ENCODE measurements at regions not wholly inside any gene's neighbourhood (a gene's known extent, or its start where the extent isn't known, plus 50 kb on each side); places are given as distances from the start of the nearest gene placed in this dataset.

DNA sequence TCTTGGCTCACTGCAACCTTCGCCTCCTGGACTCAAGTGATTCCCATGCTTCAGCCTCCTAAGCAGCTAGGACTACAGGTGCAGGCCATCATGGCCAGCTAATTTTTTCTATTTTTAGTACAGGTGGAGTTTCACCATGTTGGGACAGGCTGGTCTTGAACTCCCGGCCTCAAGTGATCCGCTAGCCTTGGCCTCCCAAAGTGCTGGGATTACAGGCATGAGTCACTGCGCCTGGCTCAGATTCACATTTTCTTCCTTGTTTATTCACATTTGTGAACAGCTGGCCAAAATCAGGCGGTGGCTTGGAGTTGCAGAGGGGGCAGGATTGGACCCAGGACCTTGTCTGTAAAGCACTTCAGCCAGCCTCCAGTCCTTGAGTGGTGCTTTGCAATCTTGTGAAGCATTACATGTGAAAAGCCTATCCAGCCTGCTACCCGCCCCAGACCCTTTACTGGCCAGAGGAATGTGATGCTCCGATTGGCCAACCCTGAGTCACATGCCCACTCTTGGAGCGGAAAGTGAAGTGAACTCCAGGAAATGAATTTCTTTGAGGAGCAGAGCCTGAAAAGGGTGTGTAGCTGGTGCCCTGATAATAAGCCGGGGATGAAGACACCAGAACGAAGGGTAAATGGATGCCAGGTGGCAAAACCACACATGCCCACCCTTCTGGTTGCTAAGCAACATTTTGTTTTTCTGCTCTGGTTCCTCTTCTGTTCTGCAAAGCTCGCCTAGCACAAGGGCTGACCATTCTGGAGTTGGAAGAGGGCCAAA, 62.6 kb upstream of the PTPRJ start:
- ChIA-PET CTCF (ENCODE audit: low intra/inter-chr PET ratio, low total read pairs) (no interaction called here), POLR2A (no interaction called here)
- 51% methylated on average over 8 of the region's 11 CpGs for WGBS (ENCODE audit: low lambda C conversion rate)
- no peak overlapping the region for H3K27ac ChIP-seq (ENCODE audit: extremely low read length, insufficient read depth, low read length)
- H4K20me1 ChIP-seq (ENCODE audit: insufficient read depth, low read length): no peaks in the 10 kb centered on the region
- in situ Hi-C loops (cut with HindIII; ENCODE audit: extremely low pct_ligation_motif_present, low pct_unique_long_range_greater_than_20kb): no loop called here
- H3K27me3 ChIP-seq (ENCODE audit: control insufficient read depth in 1 of 2, insufficient read depth in 2 of 2, low read length in 2 of 2): peaks cover 0 to 3% of the 10 kb centered on the region in 2 experiments; a peak in 1 of 5 replicates
- no peak for TF ChIP-seq ZNF329 (CRISPR knock-in tag; IDR thresholded peaks at IDR 0.05; ENCODE audit: low read depth)
- 0 out of 2 replicates have a peak, but pooled peaks have one; percentile 22 for TF ChIP-seq ZMYM4 (CRISPR knock-in tag; IDR thresholded peaks at IDR 0.05)
- TF ChIP-seq NFYB (CRISPR knock-in tag; IDR thresholded peaks at IDR 0.05): peak; percentile 37; the same call in 1 of the 2 replicates
- TF ChIP-seq ZNF652 (CRISPR knock-in tag; IDR thresholded peaks at IDR 0.05; ENCODE audit: borderline replicate concordance, low read depth): peak; percentile 65; the same call in 1 of the 2 replicates
- 0 out of 2 replicates have a peak, but pooled peaks have one; percentile 18 for TF ChIP-seq GABPB1 (CRISPR knock-in tag; IDR thresholded peaks at IDR 0.05)
- TF ChIP-seq REL (CRISPR knock-in tag; conservative IDR thresholded peaks at IDR 0.05): no peak
- peak; percentile 78 for TF ChIP-seq NFYC (CRISPR knock-in tag; IDR thresholded peaks at IDR 0.05)
- TF ChIP-seq, protein P1, sequence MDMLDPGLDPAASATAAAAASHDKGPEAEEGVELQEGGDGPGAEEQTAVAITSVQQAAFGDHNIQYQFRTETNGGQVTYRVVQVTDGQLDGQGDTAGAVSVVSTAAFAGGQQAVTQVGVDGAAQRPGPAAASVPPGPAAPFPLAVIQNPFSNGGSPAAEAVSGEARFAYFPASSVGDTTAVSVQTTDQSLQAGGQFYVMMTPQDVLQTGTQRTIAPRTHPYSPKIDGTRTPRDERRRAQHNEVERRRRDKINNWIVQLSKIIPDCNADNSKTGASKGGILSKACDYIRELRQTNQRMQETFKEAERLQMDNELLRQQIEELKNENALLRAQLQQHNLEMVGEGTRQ (IDR thresholded peaks at IDR 0.05; ENCODE audit: low read depth, low read length): peak; percentile 81
- TF ChIP-seq, protein P1 (CRISPR knock-in tag; IDR thresholded peaks at IDR 0.05; ENCODE audit: borderline replicate concordance): peak; percentile 86; the same call in 1 of the 2 replicates
- TF ChIP-seq, protein P2, sequence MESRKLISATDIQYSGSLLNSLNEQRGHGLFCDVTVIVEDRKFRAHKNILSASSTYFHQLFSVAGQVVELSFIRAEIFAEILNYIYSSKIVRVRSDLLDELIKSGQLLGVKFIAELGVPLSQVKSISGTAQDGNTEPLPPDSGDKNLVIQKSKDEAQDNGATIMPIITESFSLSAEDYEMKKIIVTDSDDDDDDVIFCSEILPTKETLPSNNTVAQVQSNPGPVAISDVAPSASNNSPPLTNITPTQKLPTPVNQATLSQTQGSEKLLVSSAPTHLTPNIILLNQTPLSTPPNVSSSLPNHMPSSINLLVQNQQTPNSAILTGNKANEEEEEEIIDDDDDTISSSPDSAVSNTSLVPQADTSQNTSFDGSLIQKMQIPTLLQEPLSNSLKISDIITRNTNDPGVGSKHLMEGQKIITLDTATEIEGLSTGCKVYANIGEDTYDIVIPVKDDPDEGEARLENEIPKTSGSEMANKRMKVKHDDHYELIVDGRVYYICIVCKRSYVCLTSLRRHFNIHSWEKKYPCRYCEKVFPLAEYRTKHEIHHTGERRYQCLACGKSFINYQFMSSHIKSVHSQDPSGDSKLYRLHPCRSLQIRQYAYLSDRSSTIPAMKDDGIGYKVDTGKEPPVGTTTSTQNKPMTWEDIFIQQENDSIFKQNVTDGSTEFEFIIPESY (CRISPR knock-in tag; IDR thresholded peaks at IDR 0.05): peak; percentile 78; the same call in 1 of the 2 replicates
- H3K79me2 ChIP-seq (ENCODE audit: insufficient read depth, low read length): no peaks in the 10 kb centered on the region
- H3K4me1 ChIP-seq (ENCODE audit: insufficient read depth, low read length): peaks cover 47% of the 10 kb centered on the region
- BruUV-seq (replicated peaks): no TSS peak
- no peaks in the 10 kb centered on the region for H3K36me3 ChIP-seq (replicated peaks in 1 of 2; ENCODE audit: control insufficient read depth in 1 of 2, insufficient read depth in 2 of 2, low read length in 2 of 2)
- ATAC-seq: peak; percentile 61
- intact Hi-C loops (cut with micrococcal nuclease; ENCODE audit: unreplicated experiment): no loop called here
- no peaks in the 10 kb centered on the region for H3K9me3 ChIP-seq (ENCODE audit: low read length)
- no peak overlapping the region for H3K9ac ChIP-seq (ENCODE audit: insufficient read depth, low read depth, low read length)
- DNase-seq (ENCODE audit: low spot score): peak; percentile 20
- H2AFZ ChIP-seq (ENCODE audit: low read length): no peak overlapping the region
- H3K4me2 ChIP-seq (ENCODE audit: low read depth, low read length): peak overlapping the region; percentile 41; the same call in 1 of the 2 replicates
- no peak for FAIRE-seq
- H3K4me3 ChIP-seq (replicated peaks in 1 of 3; ENCODE audit: insufficient read depth in 1 of 3, low read depth in 2 of 3, low read length in 3 of 3): no peak overlapping the region

Data from HepG2 (cell line).